HG02678 (cell line): ENCODE measurements at regions not wholly inside any gene's neighbourhood (a gene's known extent, or its start where the extent isn't known, plus 50 kb on each side); places are given as distances from the start of the nearest gene placed in this dataset.

Experiments used
- ATAC-seq: cut with Tn5 transposase; IDR thresholded peaks from one replicate; pipeline ENCODE4 v1.9.1; 2021; ENCODE audit warnings: mild to moderate bottlenecking, moderate library complexity; ENCODE audit not compliant: unreplicated experiment

GRCh38 chr15:94021621-94022320 lies 209.6 kb upstream of the MCTP2 start:
- no peak for ATAC-seq

DNA sequence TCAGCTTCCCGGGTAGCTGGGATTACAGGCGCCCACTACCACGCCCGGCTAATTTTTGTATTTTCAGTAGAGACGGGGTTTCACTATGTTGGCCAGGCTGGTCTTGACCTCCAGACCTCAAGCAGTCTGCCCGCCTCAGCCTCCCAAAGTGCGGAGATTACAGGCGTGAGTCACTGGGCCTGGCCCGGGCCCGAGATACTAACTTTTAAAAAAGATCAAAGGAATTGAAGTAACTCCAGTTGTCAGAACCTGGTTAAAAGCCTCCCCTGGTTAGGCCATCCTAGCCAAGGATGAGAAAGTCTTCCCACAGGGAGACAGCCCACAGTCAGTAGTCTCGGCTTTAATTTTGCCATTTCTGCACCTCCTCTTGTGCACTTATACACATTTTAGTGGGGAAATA lies 212.3 kb upstream of the MCTP2 start:
- no peak for ATAC-seq

- ATAC-seq = no peak
These were observed 216.0 kb upstream of the MCTP2 start for GRCh38 chr15:94015324-94015723.

GRCh38 chr15:94008104-94009074 lies 223.0 kb upstream of the MCTP2 start:
- ATAC-seq = no peak

GRCh38 chr15:94004697-94005096 lies 226.7 kb upstream of the MCTP2 start:
- ATAC-seq = no peak

GRCh38 chr15:94002041-94002440 lies 229.3 kb upstream of the MCTP2 start:
- ATAC-seq = no peak

- no peak for ATAC-seq
These were observed 230.0 kb upstream of the MCTP2 start for GRCh38 chr15:94001255-94001801.

- ATAC-seq = no peak
These were observed 230.8 kb upstream of the MCTP2 start for GRCh38 chr15:94000606-94001005.

GRCh38 chr15:93997071-93997658 lies 234.2 kb upstream of the MCTP2 start:
- ATAC-seq = no peak

DNA sequence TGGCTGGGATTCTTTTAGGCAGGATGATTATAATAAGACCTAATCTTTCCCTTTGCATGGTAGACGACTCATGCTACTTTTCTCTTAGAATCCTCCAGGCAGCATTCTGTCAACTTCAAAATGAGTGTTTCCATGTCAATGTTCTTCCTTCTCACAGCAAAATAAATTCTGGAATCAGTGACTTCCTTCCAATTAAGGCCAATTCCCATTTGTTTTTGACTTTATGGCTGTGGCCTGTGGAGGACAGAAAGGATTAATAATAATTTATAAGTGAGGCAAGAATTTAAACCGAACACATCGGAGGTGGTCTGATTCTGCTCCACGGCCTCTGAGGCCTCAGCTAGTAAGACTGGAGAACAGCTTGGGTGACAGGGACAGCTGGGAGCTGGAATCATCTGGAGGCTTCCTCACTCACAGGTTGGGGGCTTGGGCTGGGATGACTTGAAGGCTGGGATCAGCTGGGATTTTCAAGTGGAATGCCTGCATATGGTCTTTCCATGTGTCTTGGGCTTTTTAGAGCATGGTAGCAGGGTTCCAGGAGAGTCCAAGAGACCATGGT lies 241.8 kb upstream of the MCTP2 start:
- no peak for ATAC-seq

GRCh38 chr15:93987068-93987467 lies 244.3 kb upstream of the MCTP2 start:
- ATAC-seq = no peak

GRCh38 chr15:93986400-93986984 lies 244.9 kb upstream of the MCTP2 start:
- ATAC-seq = no peak

GRCh38 chr15:93985925-93986324 lies 245.4 kb upstream of the MCTP2 start:
- ATAC-seq = no peak

GRCh38 chr15:93985176-93985575 lies 246.2 kb upstream of the MCTP2 start:
- ATAC-seq = no peak

- ATAC-seq = no peak
These were observed 247.8 kb upstream of the MCTP2 start for GRCh38 chr15:93983526-93983925.

- no peak for ATAC-seq
These were observed 249.1 kb upstream of the MCTP2 start for GRCh38 chr15:93982226-93982727.

- ATAC-seq = no peak
These were observed 249.7 kb upstream of the MCTP2 start for GRCh38 chr15:93981706-93982105.

- no peak for ATAC-seq
These were observed 251.0 kb upstream of the MCTP2 start for GRCh38 chr15:93980261-93980911.

- ATAC-seq = no peak
These were observed 256.4 kb upstream of the MCTP2 start for GRCh38 chr15:93974804-93975481.
